Caco-2 (cell line): ENCODE measurements at regions not wholly inside any gene's neighbourhood (a gene's known extent, or its start where the extent isn't known, plus 50 kb on each side); places are given as distances from the start of the nearest gene placed in this dataset.
"Not testable (repeated sequence)": the region's sequence is repeated elsewhere in the genome, so short reads cannot be mapped to it uniquely, and the experiment has no call there.

Source experiments
- BruUV-seq: library from RNA; stranded (reverse); fragments of 400-500 nt; replicated peaks from 2 replicates; lab custom pipeline; 2021; lab: Mats Ljungman, UMichigan
- CTCF ChIA-PET: fragments of 300-600 bp; sonication (Branson Sonifier 250); formaldehyde crosslinking; loops from one replicate; lab custom pipeline; 2022; ENCODE audit warnings: antibody characterized with exemption; lab: Charles Lee
- POLR2A ChIA-PET: fragments of 300-600 bp; sonication (Branson Sonifier 250); formaldehyde crosslinking; loops from one replicate; lab custom pipeline; 2022; ENCODE audit warnings: antibody characterized with exemption; lab: Charles Lee
- DNase-seq, 2 experiments: peaks; one replicate each; pipeline versions ENCODE4 v3.0.0 to v3.0.0-alpha.2; 2020 to 2022
- H3K27me3 ChIP-seq: replicated peaks from 2 replicates; pipeline ENCODE4 v1.6.0; 2011; ENCODE audit warnings: low read length; ENCODE audit not compliant: control insufficient read depth, insufficient read depth
- H3K36me3 ChIP-seq: 2 replicates; pipeline ENCODE4 v1.5.1; 2011; ENCODE audit warnings: low read length; ENCODE audit not compliant: control insufficient read depth, insufficient read depth
- H3K4me1 ChIP-seq: fragments of 250-450 bp; sonication (Bioruptor Pico); 2 replicates; pipeline ENCODE4 v1.5.1; 2020; ENCODE audit warnings: mild to moderate bottlenecking
- H3K4me3 ChIP-seq: 2 replicates; pipeline ENCODE4 v1.5.1; 2011; ENCODE audit warnings: low read depth, mild to moderate bottlenecking, control low read depth, low read length
- H3K9me3 ChIP-seq: fragments of 250-450 bp; sonication (Bioruptor Pico); 2 replicates; pipeline ENCODE4 v1.5.1; 2020; ENCODE audit warnings: mild to moderate bottlenecking, moderate library complexity
- H3K27ac Mint-ChIP-seq: one replicate; pipeline ENCODE4 v1.8.0; 2022; ENCODE audit warnings: mixed read lengths; ENCODE audit not compliant: unreplicated experiment
- H3K27me3 Mint-ChIP-seq: one replicate; pipeline ENCODE4 v1.8.0; 2022; ENCODE audit warnings: mixed read lengths; ENCODE audit not compliant: insufficient read depth, unreplicated experiment
- H3K36me3 Mint-ChIP-seq: one replicate; pipeline ENCODE4 v1.8.0; 2022; ENCODE audit warnings: mild to moderate bottlenecking, mixed read lengths; ENCODE audit not compliant: insufficient read depth, unreplicated experiment
- H3K4me1 Mint-ChIP-seq: one replicate; pipeline ENCODE4 v1.8.0; 2022; ENCODE audit warnings: low read depth, mixed read lengths; ENCODE audit not compliant: unreplicated experiment
- H3K4me3 Mint-ChIP-seq: one replicate; pipeline ENCODE4 v1.8.0; 2022; ENCODE audit warnings: mild to moderate bottlenecking, moderate library complexity, mixed read lengths; ENCODE audit not compliant: unreplicated experiment
- H3K9me3 Mint-ChIP-seq: one replicate; pipeline ENCODE4 v1.8.0; 2022; ENCODE audit warnings: mixed read lengths; ENCODE audit not compliant: unreplicated experiment
- CTCF ChIP-seq, 2 experiments: fragments of 200-600 bp in 1 of 2; IDR thresholded peaks; 1 replicate in 1 of 2; 2 replicates in 1 of 2; pipeline versions ENCODE4 v1.5.1 to v1.8.0; 2011 to 2022; ENCODE audit warnings: antibody characterized with exemption in 1 of 2, control low read depth in 1 of 2, inconsistent platforms in 1 of 2, low read depth in 1 of 2, low read length in 1 of 2, mild to moderate bottlenecking in 1 of 2, moderate library complexity in 1 of 2; ENCODE audit not compliant: insufficient read depth in 1 of 2, severe bottlenecking in 1 of 2, unreplicated experiment in 1 of 2
- intact Hi-C: fragments of 100-400 bp; cut with micrococcal nuclease; formaldehyde crosslinking; loops from one replicate; pipeline ENCODE4 v1.10.0; 2022; ENCODE audit not compliant: unreplicated experiment

- H3K27ac Mint-ChIP-seq: no peak overlapping the region
- no peaks in the 10 kb centered on the region for H3K4me1 ChIP-seq
- no peaks in the 10 kb centered on the region for H3K27me3 Mint-ChIP-seq
- no peak overlapping the region for H3K4me3 Mint-ChIP-seq
- no peaks in the 10 kb centered on the region for H3K36me3 ChIP-seq
- no peak for TF ChIP-seq CTCF (IDR thresholded peaks at IDR 0.05; ENCODE audit: insufficient read depth in 1 of 2, low read depth in 1 of 2, low read length in 1 of 2, severe bottlenecking in 1 of 2, unreplicated experiment in 1 of 2)
- H3K9me3 ChIP-seq: no peaks in the 10 kb centered on the region
- H3K9me3 Mint-ChIP-seq: no peaks in the 10 kb centered on the region
- no TSS peak for BruUV-seq
- ChIA-PET POLR2A (no interaction called here), CTCF (no interaction called here)
- intact Hi-C loops: no loop called here
- H3K4me3 ChIP-seq: no peak overlapping the region
- H3K36me3 Mint-ChIP-seq: no peaks in the 10 kb centered on the region
- DNase-seq: no peak
- H3K27me3 ChIP-seq: no peaks in the 10 kb centered on the region; the same call in 1 of the 2 replicates
- H3K4me1 Mint-ChIP-seq: no peaks in the 10 kb centered on the region
Measured at GRCh38 chr7:152914014-152914844, 154.7 kb downstream of the ACTR3B start.

- BruUV-seq, H3K4me3 ChIP-seq, H3K4me3 Mint-ChIP-seq, H3K4me1 ChIP-seq, H3K9me3 ChIP-seq, H3K9me3 Mint-ChIP-seq, H3K27ac Mint-ChIP-seq, H3K36me3 ChIP-seq, H3K4me1 Mint-ChIP-seq, H3K27me3 Mint-ChIP-seq, H3K27me3 ChIP-seq, CTCF ChIA-PET, H3K36me3 Mint-ChIP-seq, DNase-seq, POLR2A ChIA-PET, intact Hi-C loops: not testable (repeated sequence)
Measured at GRCh38 chr7:152914845-152915102, 155.2 kb downstream of the ACTR3B start.

- H3K36me3 Mint-ChIP-seq: no peaks in the 10 kb centered on the region
Measured at GRCh38 chr7:152922318-152923081, 162.9 kb downstream of the ACTR3B start.

More at GRCh38 chr7:152922318-152923081, 162.9 kb downstream of the ACTR3B start:
- Histone ChIP-seq H3K36me3 (no peaks in the 10 kb centered on the region), H3K4me1 (no peaks in the 10 kb centered on the region), H3K9me3 (no peaks in the 10 kb centered on the region), H3K4me3 (no peak overlapping the region), H3K27me3 (no peaks in the 10 kb centered on the region)
- Mint-ChIP-seq H3K27me3 (peaks cover 6% of the 10 kb centered on the region), H3K27ac (no peak overlapping the region), H3K9me3 (no peaks in the 10 kb centered on the region), H3K4me1 (no peaks in the 10 kb centered on the region), H3K4me3 (no peak overlapping the region)
- DNase-seq: no peak
- CTCF ChIA-PET: no interaction called here
- POLR2A ChIA-PET: no interaction called here
- no TSS peak for BruUV-seq
- TF ChIP-seq CTCF (IDR thresholded peaks at IDR 0.05; ENCODE audit: insufficient read depth in 1 of 2, low read depth in 1 of 2, low read length in 1 of 2, severe bottlenecking in 1 of 2, unreplicated experiment in 1 of 2): no peak
- intact Hi-C loops: no loop called here
